ENCODE measurements at regions not wholly inside any gene's neighbourhood (a gene's known extent, or its start where the extent isn't known, plus 50 kb on each side); places are given as distances from the start of the nearest gene placed in this dataset.

GRCh38 chr19:28486473-28486872 is 726.5 kb downstream of the UQCRFS1 start (continued):
- TF ChIP-seq ZNF132 (tag by site-specific recombination; IDR thresholded peaks at IDR 0.05; ENCODE audit: borderline replicate concordance) = no peak

- no peaks in the 10 kb centered on the region; a peak in 1 of 3 replicates for H3K36me3 ChIP-seq (ENCODE audit: control insufficient read depth in 2 of 2, insufficient read depth in 1 of 2, low read length in 2 of 2)
- H3K4me1 ChIP-seq (ENCODE audit: control insufficient read depth, insufficient read depth, low read length) = peaks cover 13% of the 10 kb centered on the region
- no peak overlapping the region for H3K27ac ChIP-seq (ENCODE audit: extremely low read depth, low read depth, low read length)
- H3K4me3 ChIP-seq (ENCODE audit: low read depth, low read length) = no peak overlapping the region
- no peaks in the 10 kb centered on the region for H3K9me3 ChIP-seq (ENCODE audit: control insufficient read depth, insufficient read depth, low read depth, low read length)
- ChIA-PET CTCF (interaction anchor here (0.6 to 1.4 kb wide), 3 partner anchors 19 to 614 kb away, joined by 3 to 7 read pairs (median 5); no protein-coding TSS in a partner anchor), POLR2A (no interaction called here)
- TF ChIP-seq ZBTB48 (tag by site-specific recombination; IDR thresholded peaks at IDR 0.05) (no peak), ZNF133 (tag by site-specific recombination; IDR thresholded peaks at IDR 0.05) (peak; percentile 63), ZNF785 (tag by site-specific recombination; IDR thresholded peaks at IDR 0.05) (no peak), KLF17 (tag by site-specific recombination; IDR thresholded peaks at IDR 0.05) (no peak), YY2 (tag by site-specific recombination; IDR thresholded peaks at IDR 0.05) (no peak), FEZF1 (tag by site-specific recombination; IDR thresholded peaks at IDR 0.05) (0 out of 2 replicates have a peak, but pooled peaks have one; percentile 5), WT1 (tag by site-specific recombination; IDR thresholded peaks at IDR 0.05) (no peak), KLF10 (tag by site-specific recombination; IDR thresholded peaks at IDR 0.05) (no peak), ZNF660 (tag by site-specific recombination; IDR thresholded peaks at IDR 0.05) (no peak), ZNF843 (tag by site-specific recombination; IDR thresholded peaks at IDR 0.05) (no peak), ZFP37 (tag by site-specific recombination; IDR thresholded peaks at IDR 0.05) (no peak), ZEB2 (tag by site-specific recombination; IDR thresholded peaks at IDR 0.05) (no peak)
Observed at GRCh38 chr19:28485292-28485691, 727.7 kb downstream of the UQCRFS1 start.

- H3K27ac ChIP-seq (ENCODE audit: extremely low read depth, low read depth, low read length) = no peak overlapping the region
- peaks cover 13% of the 10 kb centered on the region for H3K4me1 ChIP-seq (ENCODE audit: control insufficient read depth, insufficient read depth, low read length)
- ChIA-PET POLR2A (interaction anchor here (0.6 kb wide), 1 partner anchor 10 kb away, joined by 4 read pairs; no protein-coding TSS in a partner anchor), CTCF (interaction anchor here (0.8 to 0.9 kb wide), 2 partner anchors 17 to 18 kb away, joined by 3 read pairs; no protein-coding TSS in a partner anchor)
- H3K4me3 ChIP-seq (ENCODE audit: low read depth, low read length) = no peak overlapping the region
- no peaks in the 10 kb centered on the region; a peak in 1 of 3 replicates for H3K36me3 ChIP-seq (ENCODE audit: control insufficient read depth in 2 of 2, insufficient read depth in 1 of 2, low read length in 2 of 2)
- no peak for TF ChIP-seq ZSCAN5A (tag by site-specific recombination; IDR thresholded peaks at IDR 0.05)
- TF ChIP-seq GLI2 (tag by site-specific recombination; IDR thresholded peaks at IDR 0.05; ENCODE audit: borderline replicate concordance, low read depth) = no peak
- no peak for TF ChIP-seq ZNF560 (tag by site-specific recombination; IDR thresholded peaks at IDR 0.05; ENCODE audit: borderline replicate concordance)
- no peak for TF ChIP-seq BCL11B (tag by site-specific recombination; IDR thresholded peaks at IDR 0.05; ENCODE audit: low read depth)
- no peak for TF ChIP-seq PBX3 (CRISPR knock-in tag; IDR thresholded peaks at IDR 0.05)
- TF ChIP-seq EGR2 (tag by site-specific recombination; IDR thresholded peaks at IDR 0.05; ENCODE audit: low read depth) = no peak
- no peak for TF ChIP-seq ZNF2 (tag by site-specific recombination; IDR thresholded peaks at IDR 0.05)
- no peak for TF ChIP-seq ZNF704 (tag by site-specific recombination; IDR thresholded peaks at IDR 0.05)
- no peak for TF ChIP-seq ZNF214 (tag by site-specific recombination; IDR thresholded peaks at IDR 0.05; ENCODE audit: borderline replicate concordance)
- TF ChIP-seq ZNF654 (tag by site-specific recombination; IDR thresholded peaks at IDR 0.05; ENCODE audit: low read depth) = no peak
- no peak for TF ChIP-seq ZNF280C (tag by site-specific recombination; IDR thresholded peaks at IDR 0.05)
- peaks cover 7% of the 10 kb centered on the region for H3K9me3 ChIP-seq (ENCODE audit: control insufficient read depth, insufficient read depth, low read depth, low read length)
Observed at GRCh38 chr19:28483197-28483596, 729.8 kb downstream of the UQCRFS1 start.
